Spleen (tissue), 11 donors: ENCODE measurements at regions not wholly inside any gene's neighbourhood (a gene's known extent, or its start where the extent isn't known, plus 50 kb on each side); places are given as distances from the start of the nearest gene placed in this dataset.
"Not testable (repeated sequence)": the region's sequence is repeated elsewhere in the genome, so short reads cannot be mapped to it uniquely, and the experiment has no call there.

Experiments
- DNase-seq: peaks from one replicate; pipeline ENCODE4 v3.0.0-alpha.2; 2020
- H3K27ac ChIP-seq, 8 donors: fragments of 200-600 bp; sonication (generic) in 7 of 8; 1 replicate in 4 of 8; 2 replicates in 4 of 8; pipeline versions ENCODE4 v1.5.0 to v1.8.0; 2016 to 2021; ENCODE audit warnings: inconsistent platforms in 4 of 8, mild to moderate bottlenecking in 4 of 8, moderate library complexity in 1 of 8
- H3K27me3 ChIP-seq, 7 donors: fragments of 200-600 bp; sonication (generic) in 6 of 7; replicated peaks in 1 of 7; 1 replicate in 4 of 7; 2 replicates in 3 of 7; pipeline versions ENCODE4 v1.5.0 to v1.8.0; 2016 to 2021; ENCODE audit warnings: inconsistent platforms in 3 of 7, mild to moderate bottlenecking in 1 of 7
- H3K36me3 ChIP-seq, 6 donors: fragments of 200-600 bp; sonication (generic) in 5 of 6; 1 replicate in 4 of 6; 2 replicates in 2 of 6; pipeline versions ENCODE4 v1.5.0 to v1.8.0; 2016 to 2021; ENCODE audit warnings: inconsistent platforms in 2 of 6
- H3K4me1 ChIP-seq, 6 donors: fragments of 200-600 bp; sonication (generic) in 5 of 6; 1 replicate in 3 of 6; 2 replicates in 3 of 6; pipeline versions ENCODE4 v1.5.0 to v1.8.0; 2016 to 2021; ENCODE audit warnings: inconsistent platforms in 3 of 6
- H3K4me3 ChIP-seq, 8 donors: fragments of 200-600 bp; sonication (generic) in 7 of 8; 1 replicate in 4 of 8; 2 replicates in 4 of 8; pipeline versions ENCODE4 v1.5.0 to v1.8.0; 2016 to 2021; ENCODE audit warnings: inconsistent platforms in 4 of 8, mild to moderate bottlenecking in 4 of 8, moderate library complexity in 2 of 8
- H3K9me3 ChIP-seq, 8 donors: fragments of 200-600 bp; sonication (generic) in 7 of 8; 1 replicate in 4 of 8; 2 replicates in 4 of 8; pipeline versions ENCODE4 v1.5.0 to v1.8.0; 2016 to 2021; ENCODE audit warnings: inconsistent platforms in 4 of 8
- POLR2A ChIP-seq, 3 donors: fragments of 450-650 bp; IDR thresholded peaks; one replicate each; pipeline ENCODE4 v1.5.1; 2017; ENCODE audit warnings: antibody characterized with exemption in 3 of 3, mild to moderate bottlenecking in 1 of 3
- POLR2AphosphoS5 ChIP-seq, 3 donors: sonication (generic); formaldehyde crosslinking; IDR thresholded peaks; one replicate each; pipeline ENCODE4 v1.5.1; 2017; ENCODE audit warnings: antibody characterized with exemption in 3 of 3
- WGBS, 5 donors: extraction: QIAGEN DNeasy Blood & Tissue Kit in 3 of 5; methylation state at CpG; one replicate each; pipeline versions ENCODE4 v1.1.5 to v1.1.7; 2013 to 2018; 5-methylcytosine and 5-hydroxymethylcytosine counted together
- intact Hi-C: fragments of 100-400 bp; cut with DNase I; formaldehyde crosslinking; loops from one replicate; pipeline ENCODE4 v1.15.0; 2023; ENCODE audit warnings: low total_unique reads
- TF ChIP-seq, protein P1 (sequence below), 11 experiments: fragments of 200-600 bp in 7 of 11; fragments of 450-650 bp in 4 of 11; sonication (generic) in 4 of 11; IDR thresholded peaks in 8 of 11; conservative IDR thresholded peaks in 3 of 11; 1 replicate in 7 of 11; 2 replicates in 4 of 11; pipeline versions ENCODE4 v1.4.0 to v1.8.0; 2016 to 2021; ENCODE audit warnings: antibody characterized with exemption in 11 of 11, inconsistent platforms in 4 of 11, mild to moderate bottlenecking in 1 of 11
- donor health status: healthy with polysubstance abuse.
- donor health status: DM: no; HTN: no; CAD: no; lungs with moderate emphysema.
- donor health status: DM: no; HTN: no; CAD: no.
- donor health status: Bipolar disorder and iron deficiency.
- donor health status: healthy.
- donor health status: DM: no; HTN: no; CAD: no.
- donor health status: DM: yes; HTN: yes; CAD: no.

DNA sequence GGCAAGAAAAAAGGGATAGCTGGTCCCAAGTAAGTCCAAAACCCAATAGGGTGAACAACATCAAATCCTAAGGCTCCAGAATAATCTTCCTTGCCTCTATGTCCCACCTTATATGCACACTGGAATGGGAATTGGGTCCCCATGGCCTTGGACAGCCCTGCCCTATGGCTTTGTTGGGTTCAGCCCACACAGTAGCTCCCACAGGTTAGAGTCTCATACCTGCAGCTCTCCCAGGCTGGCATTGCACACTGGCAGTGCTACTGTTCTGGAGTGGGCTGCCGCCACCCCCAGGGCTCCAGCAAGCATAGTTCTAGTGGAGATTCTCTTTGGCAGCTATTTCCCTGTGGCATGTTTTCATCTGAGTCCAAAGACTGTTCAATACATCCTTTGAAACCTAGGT is 352.4 kb upstream of the CLEC14A start:
- H3K27ac ChIP-seq = no peak overlapping the region
- TF ChIP-seq POLR2AphosphoS5 (IDR thresholded peaks at IDR 0.05) (no peak), POLR2A (IDR thresholded peaks at IDR 0.05) (no peak)
- TF ChIP-seq, protein P1, sequence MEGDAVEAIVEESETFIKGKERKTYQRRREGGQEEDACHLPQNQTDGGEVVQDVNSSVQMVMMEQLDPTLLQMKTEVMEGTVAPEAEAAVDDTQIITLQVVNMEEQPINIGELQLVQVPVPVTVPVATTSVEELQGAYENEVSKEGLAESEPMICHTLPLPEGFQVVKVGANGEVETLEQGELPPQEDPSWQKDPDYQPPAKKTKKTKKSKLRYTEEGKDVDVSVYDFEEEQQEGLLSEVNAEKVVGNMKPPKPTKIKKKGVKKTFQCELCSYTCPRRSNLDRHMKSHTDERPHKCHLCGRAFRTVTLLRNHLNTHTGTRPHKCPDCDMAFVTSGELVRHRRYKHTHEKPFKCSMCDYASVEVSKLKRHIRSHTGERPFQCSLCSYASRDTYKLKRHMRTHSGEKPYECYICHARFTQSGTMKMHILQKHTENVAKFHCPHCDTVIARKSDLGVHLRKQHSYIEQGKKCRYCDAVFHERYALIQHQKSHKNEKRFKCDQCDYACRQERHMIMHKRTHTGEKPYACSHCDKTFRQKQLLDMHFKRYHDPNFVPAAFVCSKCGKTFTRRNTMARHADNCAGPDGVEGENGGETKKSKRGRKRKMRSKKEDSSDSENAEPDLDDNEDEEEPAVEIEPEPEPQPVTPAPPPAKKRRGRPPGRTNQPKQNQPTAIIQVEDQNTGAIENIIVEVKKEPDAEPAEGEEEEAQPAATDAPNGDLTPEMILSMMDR (IDR thresholded peaks at IDR 0.05 in 8 of 11, conservative IDR thresholded peaks at IDR 0.05 in 3 of 11) = no peak
- H3K9me3 ChIP-seq = peaks cover 0 to 19% (median 4%) of the 10 kb centered on the region in 8 donors
- no peaks in the 10 kb centered on the region for H3K4me1 ChIP-seq
- H3K27me3 ChIP-seq = no peaks in the 10 kb centered on the region
- WGBS, 5 donors = 86 to 100% (median 88%) methylated on average over 1 of the region's 1 CpG
- H3K36me3 ChIP-seq = no peaks in the 10 kb centered on the region
- no peak overlapping the region for H3K4me3 ChIP-seq
- intact Hi-C loops = no loop called here
- peak; percentile 41 for DNase-seq

DNA sequence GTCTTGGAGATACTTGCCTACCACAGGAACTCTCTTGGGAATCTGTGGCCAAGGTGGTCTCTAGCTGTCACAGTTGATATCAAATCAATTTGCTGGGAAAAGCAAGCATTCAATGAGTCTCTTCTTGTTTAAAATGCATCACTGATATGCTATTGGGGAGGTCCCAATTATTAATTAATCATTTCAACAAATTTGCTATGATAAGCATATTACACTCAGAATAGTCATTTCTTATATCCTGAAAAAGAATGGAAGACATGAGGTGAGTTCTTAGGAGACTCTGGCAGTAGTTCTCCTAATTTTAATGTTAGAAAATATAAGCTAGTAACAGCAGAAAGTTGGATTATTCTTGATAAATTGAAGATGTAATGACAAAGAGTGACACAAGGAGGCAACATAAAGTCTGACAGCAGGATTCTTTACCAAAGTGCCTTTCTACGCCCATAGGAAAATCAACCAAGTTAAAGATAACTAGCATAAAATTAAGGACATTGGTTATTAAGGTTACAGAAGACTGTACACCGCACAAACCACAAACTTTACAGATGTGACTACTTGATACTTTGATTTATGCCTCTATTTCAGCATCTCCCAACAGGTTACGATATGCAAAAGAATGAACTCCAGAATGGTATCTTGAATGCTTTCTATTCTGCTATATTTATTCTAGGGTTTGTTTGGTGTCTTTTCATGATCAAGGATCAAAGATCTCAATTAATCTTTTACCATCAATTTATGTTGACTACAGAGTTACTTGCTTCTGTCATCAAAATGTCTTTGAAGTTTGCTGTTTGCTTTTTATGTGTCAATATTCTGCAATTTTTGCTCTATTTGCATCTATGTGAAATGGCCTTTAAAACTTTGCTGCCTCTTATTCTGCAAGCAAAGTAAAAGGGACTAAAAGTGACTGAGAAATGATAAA is 349.6 kb upstream of the CLEC14A start:
- no peak overlapping the region for H3K4me3 ChIP-seq
- H3K36me3 ChIP-seq = no peaks in the 10 kb centered on the region
- no peak for DNase-seq
- H3K27me3 ChIP-seq = no peaks in the 10 kb centered on the region
- WGBS, 5 donors = 85 to 91% (median 88%) methylated on average over 3 of the region's 3 CpGs
- intact Hi-C loops = no loop called here
- H3K9me3 ChIP-seq = peaks cover 0 to 15% (median 3%) of the 10 kb centered on the region in 8 donors
- H3K4me1 ChIP-seq = peaks cover 0 to 4% (median 0%) of the 10 kb centered on the region in 6 donors
- H3K27ac ChIP-seq = no peak overlapping the region
- TF ChIP-seq, protein P1 (IDR thresholded peaks at IDR 0.05 in 8 of 11, conservative IDR thresholded peaks at IDR 0.05 in 3 of 11) = no peak
- TF ChIP-seq POLR2AphosphoS5 (IDR thresholded peaks at IDR 0.05) (no peak), POLR2A (IDR thresholded peaks at IDR 0.05) (no peak)

DNA sequence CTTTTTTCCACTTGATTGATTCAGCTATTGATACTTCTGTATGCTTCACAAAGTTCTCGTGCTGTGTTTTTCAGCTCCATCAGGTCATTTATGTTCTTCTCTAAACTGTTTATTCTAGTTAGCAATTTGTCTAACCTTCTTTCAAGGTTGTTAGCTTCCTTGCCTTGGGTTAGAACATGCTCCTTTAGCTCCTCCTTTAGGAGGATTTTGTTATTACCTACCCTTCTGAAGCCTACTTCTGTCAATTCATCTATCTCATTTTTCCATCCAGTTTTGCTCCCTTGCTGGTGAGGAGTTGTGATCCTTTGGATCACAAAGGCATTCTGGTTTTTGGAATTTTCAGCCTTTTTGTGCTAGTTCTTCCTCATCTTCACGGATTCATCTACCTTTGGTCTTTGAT is 344.7 kb upstream of the CLEC14A start:
- H3K27me3 ChIP-seq, intact Hi-C loops, H3K9me3 ChIP-seq, H3K4me3 ChIP-seq, H3K27ac ChIP-seq, DNase-seq, H3K4me1 ChIP-seq, H3K36me3 ChIP-seq: not testable (repeated sequence)
- WGBS, 5 donors = 77 to 82% (median 80%) methylated on average over 2 of the region's 2 CpGs
- TF ChIP-seq, protein P1 (IDR thresholded peaks at IDR 0.05 in 8 of 11, conservative IDR thresholded peaks at IDR 0.05 in 3 of 11) = peak in 1 of 11 experiments; percentile 3

DNA sequence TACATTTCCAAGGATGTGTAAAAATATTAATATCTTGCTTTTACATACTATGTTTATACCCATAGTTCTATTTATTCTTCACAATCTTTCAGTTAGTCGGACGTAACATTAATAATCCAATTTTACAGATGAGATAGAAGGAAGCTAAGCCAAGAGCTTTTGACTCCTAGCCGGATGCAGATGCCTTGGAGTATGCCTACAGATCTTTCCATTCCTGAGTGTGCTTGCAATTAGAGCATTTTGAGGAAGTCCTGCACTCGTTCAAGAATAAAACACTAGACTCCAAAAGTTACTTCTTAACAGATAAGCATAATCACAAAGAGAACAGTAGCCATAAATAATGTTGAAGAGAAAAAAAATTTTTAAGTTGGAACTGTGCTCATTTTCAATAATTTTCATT is 337.6 kb upstream of the CLEC14A start:
- Histone ChIP-seq H3K4me3 (no peak overlapping the region), H3K27me3 (no peaks in the 10 kb centered on the region), H3K9me3 (peaks cover 0 to 5% (median 0%) of the 10 kb centered on the region in 8 donors), H3K36me3 (no peaks in the 10 kb centered on the region), H3K4me1 (no peaks in the 10 kb centered on the region), H3K27ac (no peak overlapping the region)
- intact Hi-C loops = no loop called here
- whole genome bisulfite sequencing, 5 donors = 17 to 75% (median 34%) methylated on average over 4 of the region's 4 CpGs
- TF ChIP-seq POLR2A (IDR thresholded peaks at IDR 0.05) = no peak
- TF ChIP-seq, protein P1 (IDR thresholded peaks at IDR 0.05 in 8 of 11, conservative IDR thresholded peaks at IDR 0.05 in 3 of 11) = no peak
- no peak for TF ChIP-seq POLR2AphosphoS5 (IDR thresholded peaks at IDR 0.05)
- no peak for DNase-seq
